Osteoblast (primary cell): ENCODE measurements at regions not wholly inside any gene's neighbourhood (a gene's known extent, or its start where the extent isn't known, plus 50 kb on each side); places are given as distances from the start of the nearest gene placed in this dataset.

Experiments
- DNase-seq: peaks from one replicate; pipeline ENCODE4 v3.0.0; 2011; ENCODE audit warnings: low spot score, mixed read lengths; ENCODE audit not compliant: insufficient read length; ENCODE audit errors: missing footprints
- H2AFZ ChIP-seq: 2 replicates; pipeline ENCODE4 v1.6.0; 2011; ENCODE audit warnings: mild to moderate bottlenecking, low read length
- H3K27ac ChIP-seq: 2 replicates; pipeline ENCODE4 v1.5.1; 2011; ENCODE audit warnings: mild to moderate bottlenecking, low read depth, low read length, moderate library complexity
- H3K27me3 ChIP-seq: 2 replicates; pipeline ENCODE4 v1.6.0; 2012; ENCODE audit warnings: mild to moderate bottlenecking, control low read depth, inconsistent platforms, low read length, moderate library complexity; ENCODE audit not compliant: insufficient read depth
- H3K36me3 ChIP-seq: 2 replicates; pipeline ENCODE4 v1.5.1; 2011; ENCODE audit warnings: mild to moderate bottlenecking, low read length, control low read depth, moderate library complexity; ENCODE audit not compliant: insufficient read depth
- H3K4me1 ChIP-seq: 2 replicates; pipeline ENCODE4 v1.5.1; 2011; ENCODE audit warnings: mild to moderate bottlenecking, low read length, control low read depth, moderate library complexity; ENCODE audit not compliant: insufficient read depth
- H3K4me2 ChIP-seq: 2 replicates; pipeline ENCODE4 v1.6.0; 2011; ENCODE audit warnings: mild to moderate bottlenecking, low read length; ENCODE audit not compliant: insufficient read depth
- H3K4me3 ChIP-seq: fragments of 200-600 bp; sonication (generic); 3 replicates; pipeline ENCODE4 v1.5.1; 2012; ENCODE audit warnings: mild to moderate bottlenecking, low read length, inconsistent platforms; ENCODE audit not compliant: insufficient read depth
- H3K79me2 ChIP-seq: 2 replicates; pipeline ENCODE4 v1.6.0; 2012; ENCODE audit warnings: mild to moderate bottlenecking, low read length, control low read depth, inconsistent platforms; ENCODE audit not compliant: insufficient read depth
- H3K9me3 ChIP-seq: 2 replicates; pipeline ENCODE4 v1.5.1; 2011; ENCODE audit warnings: low read depth, low read length, control low read depth
- H4K20me1 ChIP-seq: 2 replicates; pipeline ENCODE4 v1.6.0; 2012; ENCODE audit warnings: mild to moderate bottlenecking, low read length, control low read depth; ENCODE audit not compliant: insufficient read depth
- TF ChIP-seq, protein P1 (sequence below): IDR thresholded peaks from 2 replicates; pipeline ENCODE4 v1.5.1; 2011; ENCODE audit warnings: mild to moderate bottlenecking, low read depth, low read length, moderate library complexity; ENCODE audit errors: extremely low read depth

DNA sequence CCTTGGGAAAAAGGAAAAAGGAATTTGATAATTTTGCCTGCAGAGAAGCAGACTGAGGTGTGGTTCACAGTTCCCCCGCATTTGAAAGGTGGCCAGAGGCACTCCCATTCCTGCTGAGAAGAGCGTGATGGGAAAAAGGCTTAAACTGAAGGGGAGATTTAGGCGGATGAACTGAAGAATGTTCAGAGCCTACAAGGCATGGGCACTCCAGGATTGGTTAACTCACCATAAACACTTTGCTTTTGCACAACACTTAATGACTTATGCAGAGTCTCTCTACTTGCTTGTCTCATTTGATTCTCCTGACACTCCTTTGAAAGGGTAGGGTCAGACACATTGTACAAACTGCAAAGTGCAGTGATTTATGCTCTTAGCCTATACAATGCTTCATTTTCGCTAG is 119.6 kb upstream of the RUNX1 start:
- Histone ChIP-seq H2AFZ (no peak overlapping the region), H3K27me3 (no peaks in the 10 kb centered on the region), H3K9me3 (peaks cover 2% of the 10 kb centered on the region), H4K20me1 (no peaks in the 10 kb centered on the region), H3K79me2 (no peaks in the 10 kb centered on the region), H3K36me3 (no peaks in the 10 kb centered on the region), H3K4me3 (no peak overlapping the region), H3K4me1 (no peaks in the 10 kb centered on the region), H3K27ac (no peak overlapping the region), H3K4me2 (no peak overlapping the region)
- no peak for DNase-seq
- TF ChIP-seq, protein P1, sequence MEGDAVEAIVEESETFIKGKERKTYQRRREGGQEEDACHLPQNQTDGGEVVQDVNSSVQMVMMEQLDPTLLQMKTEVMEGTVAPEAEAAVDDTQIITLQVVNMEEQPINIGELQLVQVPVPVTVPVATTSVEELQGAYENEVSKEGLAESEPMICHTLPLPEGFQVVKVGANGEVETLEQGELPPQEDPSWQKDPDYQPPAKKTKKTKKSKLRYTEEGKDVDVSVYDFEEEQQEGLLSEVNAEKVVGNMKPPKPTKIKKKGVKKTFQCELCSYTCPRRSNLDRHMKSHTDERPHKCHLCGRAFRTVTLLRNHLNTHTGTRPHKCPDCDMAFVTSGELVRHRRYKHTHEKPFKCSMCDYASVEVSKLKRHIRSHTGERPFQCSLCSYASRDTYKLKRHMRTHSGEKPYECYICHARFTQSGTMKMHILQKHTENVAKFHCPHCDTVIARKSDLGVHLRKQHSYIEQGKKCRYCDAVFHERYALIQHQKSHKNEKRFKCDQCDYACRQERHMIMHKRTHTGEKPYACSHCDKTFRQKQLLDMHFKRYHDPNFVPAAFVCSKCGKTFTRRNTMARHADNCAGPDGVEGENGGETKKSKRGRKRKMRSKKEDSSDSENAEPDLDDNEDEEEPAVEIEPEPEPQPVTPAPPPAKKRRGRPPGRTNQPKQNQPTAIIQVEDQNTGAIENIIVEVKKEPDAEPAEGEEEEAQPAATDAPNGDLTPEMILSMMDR: no peak

DNA sequence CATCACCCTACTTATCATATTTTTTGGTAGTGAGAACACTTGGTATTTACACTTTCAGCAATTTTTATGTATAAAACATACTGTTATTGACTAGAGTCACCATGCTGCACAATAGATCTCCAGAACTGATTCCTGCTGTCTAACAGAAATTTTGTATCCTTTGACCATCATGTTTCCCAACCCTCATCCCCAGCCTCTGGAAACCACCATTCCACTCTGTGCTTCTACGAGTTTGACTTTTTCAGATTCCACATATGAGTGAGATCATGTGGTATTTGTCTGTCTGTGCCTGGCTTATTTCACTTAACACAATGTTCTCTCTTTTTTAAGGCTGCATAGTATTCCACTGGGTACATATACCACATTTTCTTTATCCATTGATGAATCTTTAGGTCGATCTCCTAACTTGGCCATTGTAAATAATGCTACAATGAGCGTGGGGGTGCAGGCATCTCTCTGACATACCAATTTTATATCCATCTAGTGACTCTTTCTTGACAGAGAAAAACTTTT is 115.9 kb upstream of the RUNX1 start:
- Histone ChIP-seq H3K4me2 (no peak overlapping the region), H3K4me3 (no peak overlapping the region), H4K20me1 (no peaks in the 10 kb centered on the region), H3K4me1 (no peaks in the 10 kb centered on the region), H3K27ac (no peak overlapping the region), H3K36me3 (no peaks in the 10 kb centered on the region), H3K27me3 (no peaks in the 10 kb centered on the region), H2AFZ (no peak overlapping the region), H3K79me2 (no peaks in the 10 kb centered on the region), H3K9me3 (peaks cover 2% of the 10 kb centered on the region)
- no peak for DNase-seq
- TF ChIP-seq, protein P1: no peak

DNA sequence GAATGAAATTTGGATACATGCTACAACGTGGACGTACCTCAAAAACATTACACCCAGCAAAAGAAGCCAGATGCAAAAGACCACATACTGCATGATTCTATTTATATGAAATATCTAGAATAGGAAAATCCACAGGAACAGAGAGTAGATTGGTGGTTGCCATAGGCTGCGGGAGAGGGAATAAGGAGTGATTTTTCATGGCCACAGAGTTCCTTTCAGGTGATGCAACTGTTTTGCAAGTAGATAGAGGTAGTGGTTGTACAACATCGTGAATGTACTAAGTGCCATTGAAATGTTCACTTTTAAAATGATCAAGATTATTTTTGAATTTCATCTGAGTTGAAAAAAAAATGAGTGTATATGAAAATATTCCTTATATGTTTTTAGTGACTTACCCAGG is 115.3 kb upstream of the RUNX1 start:
- no peaks in the 10 kb centered on the region for H3K36me3 ChIP-seq
- H4K20me1 ChIP-seq: no peaks in the 10 kb centered on the region
- H3K9me3 ChIP-seq: peaks cover 2% of the 10 kb centered on the region
- TF ChIP-seq, protein P1: no peak
- H3K4me1 ChIP-seq: peaks cover 6% of the 10 kb centered on the region
- no peaks in the 10 kb centered on the region for H3K79me2 ChIP-seq
- H3K27ac ChIP-seq: no peak overlapping the region
- H3K4me2 ChIP-seq: no peak overlapping the region
- no peak for DNase-seq
- H3K27me3 ChIP-seq: no peaks in the 10 kb centered on the region
- H2AFZ ChIP-seq: no peak overlapping the region
- H3K4me3 ChIP-seq: no peak overlapping the region

DNA sequence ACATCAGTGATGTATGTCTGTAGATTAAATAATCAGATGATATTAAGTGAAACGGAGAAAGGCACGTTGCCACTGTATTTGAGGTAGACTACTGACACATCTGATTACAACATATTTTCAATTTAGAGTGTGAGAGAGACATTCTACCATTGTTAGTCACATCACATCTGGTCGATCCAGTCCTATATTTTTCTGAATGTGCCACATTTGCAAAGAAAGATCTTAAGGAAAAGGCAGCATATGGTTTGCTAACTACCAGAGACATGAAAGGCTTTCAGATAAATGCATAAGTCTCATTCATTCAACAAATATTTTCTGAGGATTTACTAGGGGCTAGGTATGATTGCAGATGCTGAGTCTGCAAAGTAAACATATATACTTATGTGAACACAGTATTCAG is 114.3 kb upstream of the RUNX1 start:
- TF ChIP-seq, protein P1: no peak
- H3K27ac ChIP-seq: no peak overlapping the region
- peak; percentile 53 for DNase-seq

More for the DNA sequence above, 114.3 kb upstream of the RUNX1 start:
- no peak overlapping the region for H2AFZ ChIP-seq
- H3K9me3 ChIP-seq: peaks cover 2% of the 10 kb centered on the region
- H3K4me3 ChIP-seq: no peak overlapping the region
- no peaks in the 10 kb centered on the region for H3K36me3 ChIP-seq
- H3K4me1 ChIP-seq: peaks cover 9% of the 10 kb centered on the region
- no peaks in the 10 kb centered on the region for H3K27me3 ChIP-seq
- H3K79me2 ChIP-seq: no peaks in the 10 kb centered on the region
- H4K20me1 ChIP-seq: no peaks in the 10 kb centered on the region
- H3K4me2 ChIP-seq: no peak overlapping the region
